ENCODE measurements at regions not wholly inside any gene's neighbourhood (a gene's known extent, or its start where the extent isn't known, plus 50 kb on each side); places are given as distances from the start of the nearest gene placed in this dataset.

- FAIRE-seq (no peak), DNase-seq (ENCODE audit: low read depth, low spot score) (no peak)
- dilution Hi-C loops (cut with MboI; ENCODE audit: extremely low pct_ligation_motif_present, low sequenced_read_pairs): no loop called here
- TF ChIP-seq CTCF (optimal IDR thresholded peaks at IDR 0.05 in 1 of 3, IDR thresholded peaks at IDR 0.05 in 1 of 3, conservative IDR thresholded peaks at IDR 0.05 in 1 of 3; ENCODE audit: extremely low read depth in 1 of 3, insufficient read depth in 2 of 3, low read length in 3 of 3): no peak
- TF ChIP-seq EZH2 (IDR thresholded peaks at IDR 0.05; ENCODE audit: low read length): no peak
- Histone ChIP-seq H2AFZ (ENCODE audit: control insufficient read depth, low read length) (no peak overlapping the region), H3K4me2 (ENCODE audit: control insufficient read depth, extremely low read depth, insufficient read depth, low read depth, low read length) (no peak overlapping the region), H3K27me3 (ENCODE audit: control insufficient read depth, extremely low read depth, insufficient read depth, low read length) (no peaks in the 10 kb centered on the region), H3K9ac (ENCODE audit: control insufficient read depth, extremely low read depth, insufficient read depth, low read length) (no peak overlapping the region), H3K36me3 (ENCODE audit: control insufficient read depth in 2 of 2, extremely low read depth in 1 of 2, insufficient read depth in 2 of 2, low read length in 2 of 2) (no peaks in the 10 kb centered on the region), H4K20me1 (ENCODE audit: control insufficient read depth, extremely low read depth, insufficient read depth, low read length) (no peaks in the 10 kb centered on the region), H3K79me2 (ENCODE audit: control insufficient read depth, insufficient read depth, low read length) (no peaks in the 10 kb centered on the region), H3K4me1 (ENCODE audit: control insufficient read depth, extremely low read depth, insufficient read depth, low read length) (no peaks in the 10 kb centered on the region), H3K4me3 (ENCODE audit: control insufficient read depth in 2 of 3, extremely low read depth in 1 of 3, insufficient read depth in 2 of 3, low read depth in 1 of 3, low read length in 3 of 3) (no peak overlapping the region), H3K9me3 (ENCODE audit: control insufficient read depth, low read depth, low read length) (no peaks in the 10 kb centered on the region), H3K9me1 (ENCODE audit: control insufficient read depth, extremely low read depth, insufficient read depth, low read length) (no peaks in the 10 kb centered on the region), H3K27ac (ENCODE audit: control insufficient read depth, insufficient read depth, low read length) (no peak overlapping the region)
These were observed 258.4 kb upstream of the ZNF804A start for GRCh38 chr2:184339966-184340365.

- Histone ChIP-seq H3K4me1 (ENCODE audit: control insufficient read depth, extremely low read depth, insufficient read depth, low read length) (no peaks in the 10 kb centered on the region), H3K9ac (ENCODE audit: control insufficient read depth, extremely low read depth, insufficient read depth, low read length) (no peak overlapping the region), H2AFZ (ENCODE audit: control insufficient read depth, low read length) (no peak overlapping the region), H3K9me3 (ENCODE audit: control insufficient read depth, low read depth, low read length) (no peaks in the 10 kb centered on the region), H3K4me3 (ENCODE audit: control insufficient read depth in 2 of 3, extremely low read depth in 1 of 3, insufficient read depth in 2 of 3, low read depth in 1 of 3, low read length in 3 of 3) (no peak overlapping the region), H3K27me3 (ENCODE audit: control insufficient read depth, extremely low read depth, insufficient read depth, low read length) (no peaks in the 10 kb centered on the region), H3K9me1 (ENCODE audit: control insufficient read depth, extremely low read depth, insufficient read depth, low read length) (no peaks in the 10 kb centered on the region), H3K4me2 (ENCODE audit: control insufficient read depth, extremely low read depth, insufficient read depth, low read depth, low read length) (no peak overlapping the region), H4K20me1 (ENCODE audit: control insufficient read depth, extremely low read depth, insufficient read depth, low read length) (no peaks in the 10 kb centered on the region), H3K79me2 (ENCODE audit: control insufficient read depth, insufficient read depth, low read length) (no peaks in the 10 kb centered on the region), H3K27ac (ENCODE audit: control insufficient read depth, insufficient read depth, low read length) (no peak overlapping the region), H3K36me3 (ENCODE audit: control insufficient read depth in 2 of 2, extremely low read depth in 1 of 2, insufficient read depth in 2 of 2, low read length in 2 of 2) (no peaks in the 10 kb centered on the region)
- FAIRE-seq (no peak), DNase-seq (ENCODE audit: low read depth, low spot score) (no peak)
- dilution Hi-C loops (cut with MboI; ENCODE audit: extremely low pct_ligation_motif_present, low sequenced_read_pairs): no loop called here
- no peak for TF ChIP-seq EZH2 (IDR thresholded peaks at IDR 0.05; ENCODE audit: low read length)
- no peak for TF ChIP-seq CTCF (optimal IDR thresholded peaks at IDR 0.05 in 1 of 3, IDR thresholded peaks at IDR 0.05 in 1 of 3, conservative IDR thresholded peaks at IDR 0.05 in 1 of 3; ENCODE audit: extremely low read depth in 1 of 3, insufficient read depth in 2 of 3, low read length in 3 of 3)
These were observed 251.9 kb upstream of the ZNF804A start for GRCh38 chr2:184346338-184346862.

Measured in keratinocyte (primary cell).